Peyer's patch (tissue), 4 donors: ENCODE measurements at regions not wholly inside any gene's neighbourhood (a gene's known extent, or its start where the extent isn't known, plus 50 kb on each side); places are given as distances from the start of the nearest gene placed in this dataset.
A peak's percentile ranks its signal among the peaks of the same experiment; 100 is the strongest.
"Not testable (repeated sequence)": the region's sequence is repeated elsewhere in the genome, so short reads cannot be mapped to it uniquely, and the experiment has no call there.

Experiments used
- DNase-seq, 3 donors: peaks; one replicate each; pipeline ENCODE4 v3.0.0-alpha.2; 2017 to 2019
- H3K27ac ChIP-seq, 4 donors: fragments of 200-600 bp; sonication (generic); one replicate each; pipeline ENCODE4 v1.5.1; 2016 to 2019
- H3K27me3 ChIP-seq, 2 donors: fragments of 200-600 bp; sonication (generic); one replicate each; pipeline ENCODE4 v1.5.1; 2019
- H3K36me3 ChIP-seq, 3 donors: fragments of 200-600 bp; sonication (generic); one replicate each; pipeline ENCODE4 v1.5.1; 2016 to 2019
- H3K4me1 ChIP-seq, 4 donors: fragments of 200-600 bp; sonication (generic); one replicate each; pipeline ENCODE4 v1.5.1; 2016 to 2019
- H3K4me3 ChIP-seq, 4 donors: fragments of 200-600 bp; sonication (generic); 1 replicate in 3 of 4; 2 replicates in 1 of 4; pipeline ENCODE4 v1.5.1; 2016 to 2019; ENCODE audit warnings: mild to moderate bottlenecking in 1 of 4
- H3K9me3 ChIP-seq, 4 donors: fragments of 200-600 bp; sonication (generic); one replicate each; pipeline ENCODE4 v1.5.1; 2016 to 2019; ENCODE audit warnings: mild to moderate bottlenecking in 1 of 4
- CTCF ChIP-seq, 6 experiments: fragments of 450-650 bp in 4 of 6; fragments of 200-600 bp in 2 of 6; sonication (generic) in 1 of 6; IDR thresholded peaks; one replicate each; pipeline ENCODE4 v1.5.1; 2017 to 2019; ENCODE audit warnings: antibody characterized with exemption in 6 of 6, mild to moderate bottlenecking in 3 of 6, moderate library complexity in 1 of 6

DNA sequence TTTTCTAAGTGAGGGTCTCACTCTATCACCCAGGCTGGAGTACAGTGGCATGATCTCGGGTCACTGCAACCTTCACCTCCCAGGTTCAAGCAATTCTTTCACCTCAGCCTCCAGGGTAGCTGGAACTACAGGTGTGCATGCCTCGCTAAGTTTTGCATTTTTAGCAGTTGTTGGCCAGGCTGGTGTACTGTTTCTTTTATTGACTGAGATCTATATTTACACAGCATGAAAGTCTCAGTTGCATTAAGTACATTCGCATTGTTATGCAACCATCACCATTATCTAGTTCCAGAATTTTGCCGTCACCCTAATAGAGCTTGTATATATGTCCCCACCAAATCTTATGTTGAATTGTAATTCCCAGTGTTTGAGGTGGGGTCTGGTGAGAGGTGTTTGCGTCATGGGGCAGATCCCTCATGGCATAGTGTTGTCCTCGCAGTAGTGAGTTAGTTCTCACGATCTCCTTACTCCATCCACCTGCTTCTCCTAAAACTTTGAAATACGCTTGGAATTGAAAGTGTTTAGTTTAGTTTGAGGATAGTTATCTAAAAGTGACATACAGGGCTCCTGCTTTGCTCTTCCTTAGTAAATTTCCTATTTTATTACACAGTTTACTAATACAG is 101.3 kb downstream of the SYT15B start:
- DNase-seq, H3K27ac ChIP-seq: not testable (repeated sequence)

DNA sequence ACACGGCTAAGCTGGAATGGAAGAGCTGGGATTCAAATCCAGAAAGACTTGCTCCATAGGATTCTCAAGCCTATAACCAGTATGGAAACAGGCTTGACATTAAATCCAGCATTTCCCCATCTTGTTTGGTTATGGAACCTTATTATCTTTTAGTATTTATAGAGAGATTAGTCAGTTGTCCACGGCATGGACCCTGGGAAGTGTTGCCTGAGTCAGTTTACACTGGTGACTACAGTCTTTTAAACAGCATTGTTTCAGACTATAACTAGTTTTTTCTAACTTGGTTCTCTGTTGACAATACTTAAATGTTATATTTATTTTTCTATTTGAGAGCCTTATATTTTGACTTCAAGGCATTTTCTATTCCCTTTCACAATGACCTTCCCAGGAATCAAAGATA is 106.7 kb downstream of the SYT15B start:
- not testable (repeated sequence) for H3K27me3 ChIP-seq, H3K9me3 ChIP-seq, H3K27ac ChIP-seq, H3K36me3 ChIP-seq, H3K4me3 ChIP-seq, DNase-seq, H3K4me1 ChIP-seq

More for the DNA sequence above, 101.3 kb downstream of the SYT15B start:
- H3K4me3 ChIP-seq, H3K9me3 ChIP-seq, H3K27me3 ChIP-seq, H3K36me3 ChIP-seq, H3K4me1 ChIP-seq: not testable (repeated sequence)

GRCh38 chr10:47654161-47654560 is 109.2 kb downstream of the SYT15B start:
- not testable (repeated sequence) for H3K4me3 ChIP-seq, H3K36me3 ChIP-seq, H3K27ac ChIP-seq, DNase-seq, H3K27me3 ChIP-seq, H3K9me3 ChIP-seq, H3K4me1 ChIP-seq

DNA sequence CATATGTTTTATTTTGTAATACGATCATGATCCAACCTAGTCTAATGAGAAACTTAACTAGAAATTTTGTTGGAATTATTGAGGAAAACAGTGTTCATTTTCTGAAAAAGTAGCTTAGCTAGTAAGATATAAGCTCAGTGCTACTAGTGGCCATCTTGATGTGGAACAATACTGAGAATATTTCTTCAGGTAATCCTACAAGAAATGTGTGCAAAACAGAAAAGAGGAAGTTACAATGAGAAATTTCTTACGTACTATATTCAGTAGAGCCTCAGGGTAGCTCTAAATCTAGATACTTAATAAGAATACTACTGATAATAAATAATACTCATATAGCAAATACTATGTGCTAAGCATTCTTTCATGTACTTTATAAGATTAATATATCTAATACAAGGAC is 114.8 kb downstream of the SYT15B start:
- DNase-seq, H3K27ac ChIP-seq, H3K27me3 ChIP-seq, H3K9me3 ChIP-seq, H3K4me1 ChIP-seq, H3K4me3 ChIP-seq, H3K36me3 ChIP-seq: not testable (repeated sequence)

GRCh38 chr10:47647523-47648101 is 115.8 kb downstream of the SYT15B start:
- not testable (repeated sequence) for H3K36me3 ChIP-seq, H3K9me3 ChIP-seq, H3K27ac ChIP-seq, H3K4me1 ChIP-seq, DNase-seq, H3K27me3 ChIP-seq, H3K4me3 ChIP-seq

DNA sequence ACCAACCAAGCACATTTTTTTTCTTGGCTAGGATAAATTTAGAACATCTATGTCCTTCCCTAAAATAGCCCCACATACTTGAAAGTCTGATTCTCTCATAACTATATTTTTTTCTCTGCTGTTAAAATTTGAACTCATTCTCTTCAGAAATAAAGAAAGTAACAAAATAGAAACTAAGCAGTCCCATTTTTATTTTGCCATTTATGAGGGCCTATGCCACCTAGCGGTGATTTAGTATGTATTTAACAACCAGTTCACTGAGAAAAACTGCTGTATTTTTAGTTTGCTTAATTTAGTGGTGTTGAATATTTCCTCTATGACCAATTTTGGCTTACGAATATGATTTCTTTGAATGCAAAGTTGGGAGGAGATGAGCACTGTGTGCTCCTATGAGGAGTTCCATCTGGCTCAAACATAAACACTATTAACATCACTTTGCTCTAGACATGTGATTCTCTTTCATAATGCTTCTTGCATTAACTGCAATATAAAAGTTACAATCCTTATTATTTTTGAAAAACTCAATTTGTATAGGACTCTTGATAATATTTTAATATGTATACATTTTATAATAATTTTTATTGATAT is 116.6 kb downstream of the SYT15B start:
- not testable (repeated sequence) for H3K4me3 ChIP-seq, H3K36me3 ChIP-seq, H3K27ac ChIP-seq, H3K9me3 ChIP-seq, H3K27me3 ChIP-seq, H3K4me1 ChIP-seq
- DNase-seq, result peak in 1 of 3 donors; percentile 50
- peak in 1 of 6 experiments; percentile 51 for TF ChIP-seq CTCF (IDR thresholded peaks at IDR 0.05)

- not testable (repeated sequence) for H3K36me3 ChIP-seq, H3K27ac ChIP-seq, H3K9me3 ChIP-seq, H3K27me3 ChIP-seq, H3K4me1 ChIP-seq, H3K4me3 ChIP-seq, DNase-seq
Observed at GRCh38 chr10:47626975-47627374, 103.5 kb upstream of the AGAP9 start.

- DNase-seq, H3K4me1 ChIP-seq: not testable (repeated sequence)
Observed at GRCh38 chr10:47622719-47623118, 99.3 kb upstream of the AGAP9 start.

DNA sequence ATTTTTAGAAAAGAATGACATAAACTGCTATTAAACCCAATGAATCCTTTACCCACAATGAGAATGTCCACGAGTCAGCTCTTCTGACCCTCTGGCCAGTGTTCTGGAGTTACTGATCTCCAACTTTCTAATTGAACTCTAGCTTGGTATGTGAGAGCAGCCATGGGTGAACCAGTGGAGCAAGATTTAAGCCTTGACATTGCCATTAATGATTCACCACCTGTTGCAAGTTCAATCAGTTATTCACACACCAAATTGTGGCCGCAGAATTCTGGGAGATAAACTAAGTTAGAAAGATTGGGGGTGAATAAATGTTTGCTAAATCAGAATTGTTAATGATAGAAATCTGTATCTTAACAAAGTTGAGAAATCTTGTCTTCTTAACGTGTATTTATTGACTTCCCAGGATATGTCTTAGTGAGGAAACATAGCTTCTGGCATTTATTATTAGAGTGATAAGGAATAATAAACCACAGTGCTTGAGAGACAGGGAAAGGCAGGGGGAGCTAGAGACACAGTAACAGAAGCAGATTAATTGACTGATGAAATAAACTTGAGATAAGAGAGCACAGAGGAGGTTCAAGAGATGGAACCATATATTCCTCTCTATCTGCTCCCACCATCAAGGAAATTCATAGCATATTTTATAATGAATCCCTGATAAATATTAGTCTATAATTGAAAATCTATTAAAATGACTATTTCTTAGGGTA is 96.0 kb upstream of the AGAP9 start:
- H3K4me1 ChIP-seq, H3K27ac ChIP-seq, H3K4me3 ChIP-seq, H3K27me3 ChIP-seq, H3K9me3 ChIP-seq, H3K36me3 ChIP-seq: not testable (repeated sequence)
- DNase-seq, result peak in 1 of 3 donors; percentile 45

More at GRCh38 chr10:47622719-47623118, 99.3 kb upstream of the AGAP9 start:
- not testable (repeated sequence) for H3K4me3 ChIP-seq, H3K36me3 ChIP-seq, H3K27me3 ChIP-seq, H3K9me3 ChIP-seq, H3K27ac ChIP-seq

DNA sequence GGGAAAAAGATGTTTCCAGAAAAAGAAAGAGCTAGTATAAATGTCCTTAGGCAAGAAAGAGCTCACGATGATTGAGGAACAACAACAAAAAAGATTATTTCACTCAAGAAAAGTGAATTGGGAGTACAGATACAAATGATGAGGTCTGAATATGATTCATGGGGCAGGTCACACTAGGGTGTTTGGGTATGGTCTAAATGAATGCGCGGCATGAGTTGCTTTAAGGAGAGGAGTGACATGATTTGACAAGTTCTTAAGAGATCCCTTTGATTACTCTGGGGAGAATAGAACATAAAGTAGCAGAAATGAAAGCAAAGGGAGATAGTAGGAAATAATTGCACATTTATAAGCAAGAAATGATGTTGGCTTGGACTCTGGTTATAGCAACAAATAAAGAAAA is 85.9 kb upstream of the AGAP9 start:
- H3K36me3 ChIP-seq, H3K4me1 ChIP-seq, H3K27ac ChIP-seq, H3K27me3 ChIP-seq, H3K4me3 ChIP-seq, DNase-seq, H3K9me3 ChIP-seq: not testable (repeated sequence)

DNA sequence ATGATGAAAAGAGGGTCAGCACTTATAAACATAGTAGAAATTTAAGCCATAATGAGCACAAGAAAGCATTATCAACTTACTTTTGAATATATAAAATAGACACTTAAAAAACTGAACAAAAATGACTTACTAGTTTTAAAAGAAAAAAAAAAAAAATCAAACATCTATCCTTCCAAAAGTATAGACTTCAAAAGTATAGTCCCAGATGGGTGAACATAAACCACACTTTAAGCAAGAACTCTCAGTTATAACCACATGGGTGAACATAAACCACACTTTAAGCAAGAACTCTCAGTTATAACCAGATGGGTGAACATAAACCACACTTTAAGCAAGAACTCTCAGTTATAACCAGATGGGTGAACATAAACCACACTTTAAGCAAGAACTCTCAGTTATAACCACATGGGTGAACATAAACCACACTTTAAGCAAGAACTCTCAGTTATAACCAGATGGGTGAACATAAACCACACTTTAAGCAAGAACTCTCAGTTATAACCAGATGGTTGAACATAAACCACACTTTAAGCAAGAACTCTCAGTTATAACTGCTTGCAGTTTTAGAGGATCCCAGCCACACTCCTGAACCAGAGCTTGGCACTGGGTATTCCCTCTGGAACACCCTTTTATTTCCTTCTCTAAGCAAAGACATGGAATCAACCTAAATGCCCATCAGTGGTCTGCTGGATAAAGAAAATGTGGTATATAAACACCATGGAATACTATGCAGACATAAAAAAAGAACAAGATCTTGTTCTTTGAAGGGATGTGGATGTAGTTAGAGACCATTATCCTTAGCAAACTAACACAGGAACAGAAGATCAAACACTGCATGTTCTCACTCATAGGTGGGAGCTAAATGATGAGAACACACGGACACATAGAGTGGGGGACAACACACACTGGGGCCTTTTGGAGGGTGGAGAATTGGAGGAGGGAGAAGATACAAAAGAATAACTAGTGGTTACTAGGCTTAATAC is 82.6 kb upstream of the AGAP9 start:
- DNase-seq, H3K27me3 ChIP-seq, H3K4me1 ChIP-seq, H3K27ac ChIP-seq, H3K36me3 ChIP-seq, H3K4me3 ChIP-seq, H3K9me3 ChIP-seq: not testable (repeated sequence)

DNA sequence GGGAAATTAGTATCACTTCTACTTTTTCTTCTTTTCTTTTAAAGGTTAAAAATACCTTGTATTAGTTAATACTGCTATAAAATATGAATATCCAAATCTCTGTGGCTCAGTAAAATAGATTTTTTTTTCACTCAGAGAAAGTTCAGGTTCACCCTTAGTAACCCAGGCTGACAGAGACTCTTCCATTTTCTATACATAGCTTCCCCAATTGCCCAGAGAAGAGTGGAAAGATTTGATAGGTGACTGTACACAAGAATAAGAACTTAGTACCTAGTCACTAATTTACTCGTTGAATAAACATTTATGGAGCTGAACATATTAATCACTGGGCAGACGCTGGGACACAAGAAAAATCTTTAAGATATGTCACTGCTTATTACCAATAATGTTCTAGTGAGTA is 77.2 kb upstream of the AGAP9 start:
- not testable (repeated sequence) for DNase-seq, H3K4me1 ChIP-seq, H3K27me3 ChIP-seq, H3K27ac ChIP-seq, H3K36me3 ChIP-seq, H3K9me3 ChIP-seq, H3K4me3 ChIP-seq

- H3K36me3 ChIP-seq, DNase-seq, H3K4me1 ChIP-seq, H3K4me3 ChIP-seq, H3K27ac ChIP-seq, H3K27me3 ChIP-seq, H3K9me3 ChIP-seq: not testable (repeated sequence)
Observed at GRCh38 chr10:47600127-47600526, 76.7 kb upstream of the AGAP9 start.
